ENCODE measurements at regions not wholly inside any gene's neighbourhood (a gene's known extent, or its start where the extent isn't known, plus 50 kb on each side); places are given as distances from the start of the nearest gene placed in this dataset.

GRCh38 chr4:147049946-147050345 lies 104.3 kb upstream of the TTC29 start:
- Histone ChIP-seq H3K27me3 (ENCODE audit: control insufficient read depth in 1 of 2, insufficient read depth in 2 of 2, low read length in 2 of 2) (no peaks in the 10 kb centered on the region), H3K4me3 (ENCODE audit: low read depth in 1 of 2, low read length in 2 of 2) (no peak overlapping the region), H3K27ac (ENCODE audit: low read depth in 2 of 2, low read length in 1 of 2) (no peak overlapping the region), H3K36me3 (ENCODE audit: control insufficient read depth in 2 of 2, insufficient read depth in 2 of 2, low read length in 1 of 2) (no peaks in the 10 kb centered on the region), H3K9me3 (ENCODE audit: control insufficient read depth in 2 of 2, insufficient read depth in 1 of 2, low read depth in 1 of 2, low read length in 1 of 2) (no peaks in the 10 kb centered on the region), H3K4me1 (ENCODE audit: control insufficient read depth in 2 of 2, insufficient read depth in 2 of 2, low read length in 1 of 2) (no peaks in the 10 kb centered on the region)
- WGBS, 2 donors: 65 to 68% methylated on average over 5 of the region's 5 CpGs

DNA sequence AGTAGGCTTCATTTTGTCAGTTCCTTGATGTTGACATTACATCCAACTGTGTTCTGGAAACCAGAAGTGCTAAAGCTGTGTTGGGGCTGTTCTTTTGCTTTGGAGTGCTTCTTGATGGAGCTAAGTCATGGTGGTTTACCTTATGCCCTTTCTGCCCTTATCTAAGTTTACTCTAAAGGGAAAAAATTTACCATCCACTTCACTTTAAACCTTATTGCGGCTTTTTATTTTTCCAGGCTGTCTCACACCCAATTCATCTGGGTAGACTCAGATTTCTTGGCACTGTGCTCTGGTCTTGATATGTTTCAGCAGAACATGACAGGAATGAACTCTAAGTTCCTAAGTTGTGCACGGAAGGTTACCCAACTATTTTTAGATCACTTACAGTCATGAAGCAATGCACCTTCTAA lies 104.7 kb upstream of the TTC29 start:
- WGBS, 2 donors: 38 to 54% methylated on average over 2 of the region's 2 CpGs
- no peak overlapping the region for H3K4me3 ChIP-seq (ENCODE audit: low read depth in 1 of 2, low read length in 2 of 2)
- H3K36me3 ChIP-seq (ENCODE audit: control insufficient read depth in 2 of 2, insufficient read depth in 2 of 2, low read length in 1 of 2): no peaks in the 10 kb centered on the region
- no peak overlapping the region for H3K27ac ChIP-seq (ENCODE audit: low read depth in 2 of 2, low read length in 1 of 2)
- H3K27me3 ChIP-seq (ENCODE audit: control insufficient read depth in 1 of 2, insufficient read depth in 2 of 2, low read length in 2 of 2): no peaks in the 10 kb centered on the region
- no peaks in the 10 kb centered on the region for H3K4me1 ChIP-seq (ENCODE audit: control insufficient read depth in 2 of 2, insufficient read depth in 2 of 2, low read length in 1 of 2)
- H3K9me3 ChIP-seq (ENCODE audit: control insufficient read depth in 2 of 2, insufficient read depth in 1 of 2, low read depth in 1 of 2, low read length in 1 of 2): no peaks in the 10 kb centered on the region

- Histone ChIP-seq H3K4me3 (ENCODE audit: low read depth in 1 of 2, low read length in 2 of 2) (no peak overlapping the region), H3K27me3 (ENCODE audit: control insufficient read depth in 1 of 2, insufficient read depth in 2 of 2, low read length in 2 of 2) (no peaks in the 10 kb centered on the region), H3K4me1 (ENCODE audit: control insufficient read depth in 2 of 2, insufficient read depth in 2 of 2, low read length in 1 of 2) (no peaks in the 10 kb centered on the region), H3K27ac (ENCODE audit: low read depth in 2 of 2, low read length in 1 of 2) (no peak overlapping the region), H3K9me3 (ENCODE audit: control insufficient read depth in 2 of 2, insufficient read depth in 1 of 2, low read depth in 1 of 2, low read length in 1 of 2) (no peaks in the 10 kb centered on the region), H3K36me3 (ENCODE audit: control insufficient read depth in 2 of 2, insufficient read depth in 2 of 2, low read length in 1 of 2) (no peaks in the 10 kb centered on the region)
- 77 to 85% methylated on average over 2 of the region's 2 CpGs for WGBS, 2 donors
These were observed 106.7 kb upstream of the TTC29 start for GRCh38 chr4:147052361-147052760.

- Histone ChIP-seq H3K27me3 (ENCODE audit: control insufficient read depth in 1 of 2, insufficient read depth in 2 of 2, low read length in 2 of 2) (no peaks in the 10 kb centered on the region), H3K4me3 (ENCODE audit: low read depth in 1 of 2, low read length in 2 of 2) (no peak overlapping the region), H3K9me3 (ENCODE audit: control insufficient read depth in 2 of 2, insufficient read depth in 1 of 2, low read depth in 1 of 2, low read length in 1 of 2) (no peaks in the 10 kb centered on the region), H3K4me1 (ENCODE audit: control insufficient read depth in 2 of 2, insufficient read depth in 2 of 2, low read length in 1 of 2) (no peaks in the 10 kb centered on the region), H3K27ac (ENCODE audit: low read depth in 2 of 2, low read length in 1 of 2) (no peak overlapping the region), H3K36me3 (ENCODE audit: control insufficient read depth in 2 of 2, insufficient read depth in 2 of 2, low read length in 1 of 2) (no peaks in the 10 kb centered on the region)
- WGBS, 2 donors: 37 to 38% methylated on average over 2 of the region's 2 CpGs
These were observed 108.7 kb upstream of the TTC29 start for GRCh38 chr4:147054228-147054872.

DNA sequence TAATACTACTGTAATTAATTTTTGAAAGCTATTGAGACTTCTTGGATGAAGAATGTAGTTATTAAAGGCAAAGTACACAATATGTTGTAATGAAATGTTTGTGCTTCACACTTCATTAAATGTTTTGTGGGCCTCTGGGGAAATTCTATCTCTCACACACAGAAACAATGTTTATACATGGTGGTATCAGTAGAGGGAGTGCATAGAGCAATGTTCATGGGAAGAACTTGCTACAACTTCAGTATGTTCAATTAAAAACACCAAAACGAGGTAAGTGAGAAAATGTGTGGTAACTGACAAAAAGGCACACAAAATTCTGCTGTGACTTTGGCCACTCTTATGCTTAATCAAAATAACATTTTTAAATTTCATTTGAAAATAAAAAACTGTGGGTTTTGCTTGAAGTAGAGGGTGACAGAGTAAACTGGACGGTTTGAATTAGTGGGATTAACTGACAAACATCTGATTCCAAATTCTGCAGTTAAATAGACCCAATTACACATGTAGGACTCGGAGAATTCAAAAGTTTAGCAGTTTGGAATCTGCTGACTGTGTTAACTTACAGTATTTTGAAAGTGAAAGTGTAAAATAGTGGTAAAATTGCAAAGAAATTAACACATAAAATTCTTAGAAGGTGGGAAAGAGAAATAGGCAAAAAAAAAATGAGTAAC lies 111.4 kb upstream of the TTC29 start:
- Histone ChIP-seq H3K9me3 (ENCODE audit: control insufficient read depth in 2 of 2, insufficient read depth in 1 of 2, low read depth in 1 of 2, low read length in 1 of 2) (no peaks in the 10 kb centered on the region), H3K27me3 (ENCODE audit: control insufficient read depth in 1 of 2, insufficient read depth in 2 of 2, low read length in 2 of 2) (no peaks in the 10 kb centered on the region), H3K27ac (ENCODE audit: low read depth in 2 of 2, low read length in 1 of 2) (no peak overlapping the region), H3K4me3 (ENCODE audit: low read depth in 1 of 2, low read length in 2 of 2) (peak overlapping the region in 1 of 2 donors; percentile 24), H3K4me1 (ENCODE audit: control insufficient read depth in 2 of 2, insufficient read depth in 2 of 2, low read length in 1 of 2) (no peaks in the 10 kb centered on the region), H3K36me3 (ENCODE audit: control insufficient read depth in 2 of 2, insufficient read depth in 2 of 2, low read length in 1 of 2) (no peaks in the 10 kb centered on the region)
- WGBS, 2 donors: 25 to 35% methylated on average over 3 of the region's 3 CpGs

- peak overlapping the region in 1 of 2 donors; percentile 24 for H3K4me3 ChIP-seq (ENCODE audit: low read depth in 1 of 2, low read length in 2 of 2)
These were observed 112.0 kb upstream of the TTC29 start for GRCh38 chr4:147057611-147058190.

DNA sequence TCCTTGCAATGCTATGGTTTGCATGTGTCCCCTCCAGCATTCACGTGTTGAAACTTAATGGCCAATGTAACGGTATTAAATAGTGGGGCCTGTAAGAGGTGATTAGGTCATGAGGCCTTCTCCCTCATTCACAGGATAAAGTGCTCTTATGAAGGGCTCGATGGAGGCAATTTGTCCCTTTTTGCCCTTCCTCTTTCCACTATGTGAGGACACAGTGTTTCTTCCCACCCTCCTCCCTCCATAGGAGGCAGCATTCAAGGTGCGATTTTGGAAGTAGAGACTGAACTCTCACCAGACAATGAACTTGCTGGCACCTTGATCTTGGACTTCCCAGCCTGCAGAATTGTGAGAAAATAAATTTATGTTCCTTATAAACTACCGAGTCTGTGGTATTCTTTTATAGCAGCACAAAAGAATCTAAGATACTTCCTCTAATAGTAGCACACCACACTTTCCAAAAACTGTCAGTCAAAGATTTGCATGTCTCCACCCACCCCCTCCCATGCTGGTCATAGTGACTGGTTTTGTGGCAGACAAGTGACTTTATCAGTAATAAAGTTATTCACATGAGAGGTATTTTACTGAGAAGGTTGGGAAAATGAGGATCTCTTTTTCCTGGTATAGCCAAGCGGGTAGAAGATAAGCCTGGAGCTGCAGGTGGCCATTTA lies 113.5 kb upstream of the TTC29 start:
- Histone ChIP-seq H3K4me1 (ENCODE audit: control insufficient read depth in 2 of 2, insufficient read depth in 2 of 2, low read length in 1 of 2) (no peaks in the 10 kb centered on the region), H3K27me3 (ENCODE audit: control insufficient read depth in 1 of 2, insufficient read depth in 2 of 2, low read length in 2 of 2) (no peaks in the 10 kb centered on the region), H3K27ac (ENCODE audit: low read depth in 2 of 2, low read length in 1 of 2) (no peak overlapping the region), H3K4me3 (ENCODE audit: low read depth in 1 of 2, low read length in 2 of 2) (no peak overlapping the region), H3K36me3 (ENCODE audit: control insufficient read depth in 2 of 2, insufficient read depth in 2 of 2, low read length in 1 of 2) (no peaks in the 10 kb centered on the region), H3K9me3 (ENCODE audit: control insufficient read depth in 2 of 2, insufficient read depth in 1 of 2, low read depth in 1 of 2, low read length in 1 of 2) (no peaks in the 10 kb centered on the region)
- WGBS, 2 donors: 84 to 92% methylated on average over 6 of the region's 6 CpGs

More at GRCh38 chr4:147057611-147058190, 112.0 kb upstream of the TTC29 start:
- H3K9me3 ChIP-seq (ENCODE audit: control insufficient read depth in 2 of 2, insufficient read depth in 1 of 2, low read depth in 1 of 2, low read length in 1 of 2): no peaks in the 10 kb centered on the region
- H3K27me3 ChIP-seq (ENCODE audit: control insufficient read depth in 1 of 2, insufficient read depth in 2 of 2, low read length in 2 of 2): no peaks in the 10 kb centered on the region
- H3K36me3 ChIP-seq (ENCODE audit: control insufficient read depth in 2 of 2, insufficient read depth in 2 of 2, low read length in 1 of 2): no peaks in the 10 kb centered on the region
- H3K27ac ChIP-seq (ENCODE audit: low read depth in 2 of 2, low read length in 1 of 2): no peak overlapping the region
- WGBS, 2 donors: 32 to 57% methylated on average over 7 of the region's 7 CpGs
- no peaks in the 10 kb centered on the region for H3K4me1 ChIP-seq (ENCODE audit: control insufficient read depth in 2 of 2, insufficient read depth in 2 of 2, low read length in 1 of 2)

DNA sequence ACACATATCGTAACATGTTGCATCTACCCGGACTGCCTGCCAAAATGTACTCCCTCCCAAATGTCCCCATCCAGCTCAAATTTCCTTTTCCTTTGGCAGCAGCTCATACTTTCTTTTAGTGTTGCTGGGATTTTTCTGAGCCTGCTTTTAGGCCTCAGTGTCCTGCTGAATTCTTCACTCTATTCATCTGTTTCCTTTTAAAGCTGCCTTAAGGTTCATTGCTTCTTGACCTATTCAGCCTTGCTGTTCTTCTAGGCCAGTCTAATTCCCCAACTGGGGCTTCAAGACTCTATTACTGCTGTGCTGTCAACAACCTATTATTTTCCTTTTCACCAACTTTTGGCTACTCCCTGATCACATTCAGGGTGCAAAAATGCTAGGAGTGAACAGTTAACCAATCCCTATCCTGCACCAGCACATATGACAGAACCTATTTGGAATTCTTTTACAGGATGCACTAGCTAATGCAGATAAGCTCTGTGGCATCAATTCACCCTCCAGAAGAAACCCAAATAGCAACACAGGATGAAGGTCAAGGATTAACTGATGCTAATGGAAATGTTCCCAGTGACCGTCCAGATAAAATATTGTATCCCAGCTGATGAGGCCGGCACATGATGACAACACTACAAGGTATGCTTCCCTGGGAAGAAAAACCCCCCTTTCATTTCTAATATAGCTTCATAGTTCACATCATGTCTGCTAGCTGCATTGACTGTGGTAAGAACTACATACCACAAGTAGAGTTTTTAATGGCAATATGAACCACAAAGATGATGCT lies 114.7 kb upstream of the TTC29 start:
- Histone ChIP-seq H3K27ac (ENCODE audit: low read depth in 2 of 2, low read length in 1 of 2) (no peak overlapping the region), H3K4me1 (ENCODE audit: control insufficient read depth in 2 of 2, insufficient read depth in 2 of 2, low read length in 1 of 2) (no peaks in the 10 kb centered on the region), H3K9me3 (ENCODE audit: control insufficient read depth in 2 of 2, insufficient read depth in 1 of 2, low read depth in 1 of 2, low read length in 1 of 2) (no peaks in the 10 kb centered on the region), H3K36me3 (ENCODE audit: control insufficient read depth in 2 of 2, insufficient read depth in 2 of 2, low read length in 1 of 2) (no peaks in the 10 kb centered on the region), H3K4me3 (ENCODE audit: low read depth in 1 of 2, low read length in 2 of 2) (no peak overlapping the region), H3K27me3 (ENCODE audit: control insufficient read depth in 1 of 2, insufficient read depth in 2 of 2, low read length in 2 of 2) (no peaks in the 10 kb centered on the region)
- 83 to 86% methylated on average over 4 of the region's 4 CpGs for WGBS, 2 donors

DNA sequence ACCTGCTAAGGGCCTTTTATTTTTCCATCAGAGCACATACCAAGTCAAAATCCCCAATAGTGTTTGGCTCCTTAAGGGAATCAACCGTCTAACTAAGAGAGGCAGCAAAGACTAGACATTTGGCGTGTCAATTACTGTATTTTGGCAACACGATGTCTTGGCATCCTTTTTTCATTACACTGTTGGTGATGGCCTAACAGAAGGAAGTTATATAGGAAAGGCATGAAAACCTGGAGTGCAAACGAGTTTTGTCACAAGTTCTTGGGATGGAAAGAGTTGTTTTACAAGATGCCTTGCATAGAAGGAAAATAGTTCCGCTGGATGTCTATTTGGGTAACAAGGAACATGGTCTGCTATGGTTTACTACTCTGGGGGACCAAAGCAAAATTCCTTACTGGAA lies 119.2 kb upstream of the TTC29 start:
- H3K27ac ChIP-seq (ENCODE audit: low read depth in 2 of 2, low read length in 1 of 2): no peak overlapping the region
- no peak overlapping the region for H3K4me3 ChIP-seq (ENCODE audit: low read depth in 1 of 2, low read length in 2 of 2)
- no peaks in the 10 kb centered on the region for H3K36me3 ChIP-seq (ENCODE audit: control insufficient read depth in 2 of 2, insufficient read depth in 2 of 2, low read length in 1 of 2)
- H3K4me1 ChIP-seq (ENCODE audit: control insufficient read depth in 2 of 2, insufficient read depth in 2 of 2, low read length in 1 of 2): no peaks in the 10 kb centered on the region
- H3K27me3 ChIP-seq (ENCODE audit: control insufficient read depth in 1 of 2, insufficient read depth in 2 of 2, low read length in 2 of 2): no peaks in the 10 kb centered on the region
- H3K9me3 ChIP-seq (ENCODE audit: control insufficient read depth in 2 of 2, insufficient read depth in 1 of 2, low read depth in 1 of 2, low read length in 1 of 2): no peaks in the 10 kb centered on the region
- WGBS, 2 donors: 77 to 79% methylated on average over 5 of the region's 5 CpGs

All from esophagus (tissue), 2 donors.